ENCODE measurements at regions not wholly inside any gene's neighbourhood (a gene's known extent, or its start where the extent isn't known, plus 50 kb on each side); places are given as distances from the start of the nearest gene placed in this dataset.

DNA sequence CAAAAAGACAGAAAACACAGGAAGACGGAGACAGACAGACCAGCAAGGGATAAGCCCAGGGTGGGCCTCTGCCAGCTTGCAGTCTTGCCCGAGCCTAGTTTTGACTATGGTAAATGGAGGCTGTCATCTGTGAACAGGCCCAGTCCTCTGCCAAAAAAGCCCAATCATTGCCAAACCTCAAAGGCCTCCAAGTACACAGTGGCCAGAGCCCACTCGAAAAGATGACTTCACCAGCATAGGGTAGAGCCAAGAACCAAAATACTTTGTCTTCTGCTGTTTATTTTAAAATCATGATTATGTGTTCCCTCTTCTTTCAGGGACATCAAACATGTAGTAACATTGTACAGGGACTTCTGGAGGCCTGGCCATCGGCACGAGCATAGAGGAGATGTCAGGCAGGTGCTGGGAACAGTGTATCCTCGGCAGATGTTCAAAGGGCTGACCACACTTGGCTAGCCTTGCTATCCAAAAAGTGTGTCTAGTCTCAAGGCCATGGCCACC lies 66.0 kb downstream of the TTC32 start:
- TF ChIP-seq, protein P1, sequence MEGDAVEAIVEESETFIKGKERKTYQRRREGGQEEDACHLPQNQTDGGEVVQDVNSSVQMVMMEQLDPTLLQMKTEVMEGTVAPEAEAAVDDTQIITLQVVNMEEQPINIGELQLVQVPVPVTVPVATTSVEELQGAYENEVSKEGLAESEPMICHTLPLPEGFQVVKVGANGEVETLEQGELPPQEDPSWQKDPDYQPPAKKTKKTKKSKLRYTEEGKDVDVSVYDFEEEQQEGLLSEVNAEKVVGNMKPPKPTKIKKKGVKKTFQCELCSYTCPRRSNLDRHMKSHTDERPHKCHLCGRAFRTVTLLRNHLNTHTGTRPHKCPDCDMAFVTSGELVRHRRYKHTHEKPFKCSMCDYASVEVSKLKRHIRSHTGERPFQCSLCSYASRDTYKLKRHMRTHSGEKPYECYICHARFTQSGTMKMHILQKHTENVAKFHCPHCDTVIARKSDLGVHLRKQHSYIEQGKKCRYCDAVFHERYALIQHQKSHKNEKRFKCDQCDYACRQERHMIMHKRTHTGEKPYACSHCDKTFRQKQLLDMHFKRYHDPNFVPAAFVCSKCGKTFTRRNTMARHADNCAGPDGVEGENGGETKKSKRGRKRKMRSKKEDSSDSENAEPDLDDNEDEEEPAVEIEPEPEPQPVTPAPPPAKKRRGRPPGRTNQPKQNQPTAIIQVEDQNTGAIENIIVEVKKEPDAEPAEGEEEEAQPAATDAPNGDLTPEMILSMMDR (IDR thresholded peaks at IDR 0.05): no peak
- no peak overlapping the region for H3K27ac ChIP-seq
- H3K9me3 ChIP-seq: no peaks in the 10 kb centered on the region
- H3K4me1 ChIP-seq (ENCODE audit: insufficient read depth): no peaks in the 10 kb centered on the region
- 32 to 60% (median 51%) methylated on average over 6 of the region's 6 CpGs for WGBS, 3 donors
- DNase-seq: no peak
- H3K36me3 ChIP-seq: no peaks in the 10 kb centered on the region
- no peaks in the 10 kb centered on the region for H3K27me3 ChIP-seq
- H3K4me3 ChIP-seq: no peak overlapping the region
- intact Hi-C loops (cut with DNase I): no loop called here

DNA sequence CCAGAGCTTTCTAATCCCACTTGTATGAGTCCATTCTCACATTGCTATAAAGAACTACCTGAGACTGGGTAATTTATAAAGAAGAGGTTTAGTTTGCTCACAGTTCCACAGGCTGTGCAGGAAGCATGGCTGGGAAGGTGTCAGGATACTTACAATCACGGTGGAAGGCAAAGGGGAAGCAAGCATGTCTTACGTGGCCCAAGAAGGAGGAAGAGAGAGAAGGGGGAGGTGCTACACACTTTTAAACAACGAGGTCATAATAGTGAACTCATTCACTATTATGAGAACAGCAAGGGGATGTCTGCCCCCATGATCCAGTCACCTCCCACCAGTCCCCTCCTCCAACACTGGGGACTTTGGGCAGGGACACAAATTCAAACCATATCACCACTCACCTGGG lies 67.8 kb downstream of the TTC32 start:
- H3K27ac ChIP-seq: no peak overlapping the region
- H3K9me3 ChIP-seq: no peaks in the 10 kb centered on the region
- intact Hi-C loops (cut with DNase I): no loop called here
- TF ChIP-seq, protein P1 (IDR thresholded peaks at IDR 0.05): no peak
- no peak for TF ChIP-seq EP300 (IDR thresholded peaks at IDR 0.05)
- no peak for TF ChIP-seq POLR2A (IDR thresholded peaks at IDR 0.05)
- 66 to 83% (median 74%) methylated on average over 3 of the region's 3 CpGs for WGBS, 3 donors
- DNase-seq: no peak
- no peaks in the 10 kb centered on the region for H3K36me3 ChIP-seq
- H3K4me3 ChIP-seq: no peak overlapping the region
- no peaks in the 10 kb centered on the region for H3K27me3 ChIP-seq
- H3K4me1 ChIP-seq (ENCODE audit: insufficient read depth): no peaks in the 10 kb centered on the region

DNA sequence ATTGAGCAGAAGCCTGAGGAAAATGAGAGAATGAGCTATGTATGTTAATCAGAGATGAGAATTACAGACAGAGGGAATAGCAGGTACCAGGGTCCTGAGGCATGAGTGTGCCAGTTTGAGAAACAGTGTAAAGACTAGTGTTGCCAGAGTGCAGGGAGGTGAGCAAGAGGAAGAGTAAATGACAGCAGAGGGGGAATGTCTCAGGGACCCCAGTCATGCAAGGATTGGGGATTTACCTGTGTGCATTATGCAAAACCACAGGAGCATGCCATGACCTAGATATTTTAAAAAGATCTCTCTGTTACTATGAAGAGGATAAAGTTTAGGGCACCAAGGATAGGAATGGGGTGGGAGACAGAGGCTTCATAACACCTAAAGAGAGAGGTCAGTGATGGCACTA lies 72.1 kb downstream of the TTC32 start:
- H3K4me1 ChIP-seq (ENCODE audit: insufficient read depth): no peaks in the 10 kb centered on the region
- DNase-seq: no peak
- H3K36me3 ChIP-seq: no peaks in the 10 kb centered on the region

DNA sequence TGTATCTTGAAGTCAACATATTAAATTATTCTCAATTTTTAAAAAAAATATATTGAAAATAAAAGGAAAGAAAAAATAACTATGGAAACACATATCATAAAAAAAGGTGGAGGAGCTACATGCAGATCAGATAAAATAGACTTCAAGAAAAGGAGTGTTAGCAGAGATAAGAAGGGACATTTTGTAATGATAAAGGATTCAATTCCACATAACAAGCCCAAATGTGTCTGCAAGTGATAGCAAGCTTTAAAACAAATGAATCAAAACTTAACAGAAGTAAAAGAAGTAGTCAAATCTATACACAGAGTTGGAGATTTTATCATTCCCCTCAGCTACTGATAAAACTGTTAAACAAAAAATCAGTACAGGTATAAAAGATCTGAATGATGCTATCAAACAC lies 74.9 kb downstream of the TTC32 start:
- H3K27ac ChIP-seq: no peak overlapping the region
- DNase-seq: no peak
- intact Hi-C loops (cut with DNase I): no loop called here
- H3K4me1 ChIP-seq (ENCODE audit: insufficient read depth): no peaks in the 10 kb centered on the region
- H3K36me3 ChIP-seq: no peaks in the 10 kb centered on the region
- TF ChIP-seq, protein P1 (IDR thresholded peaks at IDR 0.05): no peak
- no peak for TF ChIP-seq POLR2A (IDR thresholded peaks at IDR 0.05)
- TF ChIP-seq EP300 (IDR thresholded peaks at IDR 0.05): no peak
- H3K9me3 ChIP-seq: no peaks in the 10 kb centered on the region
- no peaks in the 10 kb centered on the region for H3K27me3 ChIP-seq
- no peak overlapping the region for H3K4me3 ChIP-seq

More for the DNA sequence above, 72.1 kb downstream of the TTC32 start:
- Histone ChIP-seq H3K27ac (no peak overlapping the region), H3K4me3 (no peak overlapping the region), H3K9me3 (no peaks in the 10 kb centered on the region), H3K27me3 (no peaks in the 10 kb centered on the region)
- intact Hi-C loops (cut with DNase I): no loop called here
- TF ChIP-seq POLR2A (IDR thresholded peaks at IDR 0.05): no peak
- no peak for TF ChIP-seq EP300 (IDR thresholded peaks at IDR 0.05)
- TF ChIP-seq, protein P1 (IDR thresholded peaks at IDR 0.05): no peak

DNA sequence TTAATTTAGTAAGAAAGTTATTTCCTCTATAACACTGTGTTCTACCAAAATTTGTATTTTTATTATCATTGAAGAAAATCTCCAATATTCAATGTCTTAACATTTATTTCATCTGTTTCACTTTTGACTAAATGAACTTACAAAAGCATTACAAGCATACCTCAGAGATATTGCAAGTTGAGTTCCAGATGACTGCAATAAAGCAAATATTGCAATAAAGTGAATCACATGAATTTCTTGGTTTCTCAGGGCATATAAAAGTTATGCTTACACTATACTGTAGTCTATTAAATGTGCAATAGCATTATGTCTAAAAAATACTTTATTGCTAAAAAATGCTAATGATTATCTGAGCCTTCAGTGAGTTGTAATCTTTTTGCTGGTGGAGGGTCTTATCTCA lies 78.3 kb downstream of the TTC32 start:
- H3K9me3 ChIP-seq: no peaks in the 10 kb centered on the region
- TF ChIP-seq EP300 (IDR thresholded peaks at IDR 0.05): no peak
- TF ChIP-seq, protein P1 (IDR thresholded peaks at IDR 0.05): no peak
- TF ChIP-seq POLR2A (IDR thresholded peaks at IDR 0.05): no peak
- H3K27me3 ChIP-seq: no peaks in the 10 kb centered on the region
- no peak overlapping the region for H3K27ac ChIP-seq
- DNase-seq: no peak
- no peak overlapping the region for H3K4me3 ChIP-seq
- H3K4me1 ChIP-seq (ENCODE audit: insufficient read depth): no peaks in the 10 kb centered on the region
- no peaks in the 10 kb centered on the region for H3K36me3 ChIP-seq
- intact Hi-C loops (cut with DNase I): no loop called here
